ENCODE measurements at regions not wholly inside any gene's neighbourhood (a gene's known extent, or its start where the extent isn't known, plus 50 kb on each side); places are given as distances from the start of the nearest gene placed in this dataset.
A peak's percentile ranks its signal among the peaks of the same experiment; 100 is the strongest.

DNA sequence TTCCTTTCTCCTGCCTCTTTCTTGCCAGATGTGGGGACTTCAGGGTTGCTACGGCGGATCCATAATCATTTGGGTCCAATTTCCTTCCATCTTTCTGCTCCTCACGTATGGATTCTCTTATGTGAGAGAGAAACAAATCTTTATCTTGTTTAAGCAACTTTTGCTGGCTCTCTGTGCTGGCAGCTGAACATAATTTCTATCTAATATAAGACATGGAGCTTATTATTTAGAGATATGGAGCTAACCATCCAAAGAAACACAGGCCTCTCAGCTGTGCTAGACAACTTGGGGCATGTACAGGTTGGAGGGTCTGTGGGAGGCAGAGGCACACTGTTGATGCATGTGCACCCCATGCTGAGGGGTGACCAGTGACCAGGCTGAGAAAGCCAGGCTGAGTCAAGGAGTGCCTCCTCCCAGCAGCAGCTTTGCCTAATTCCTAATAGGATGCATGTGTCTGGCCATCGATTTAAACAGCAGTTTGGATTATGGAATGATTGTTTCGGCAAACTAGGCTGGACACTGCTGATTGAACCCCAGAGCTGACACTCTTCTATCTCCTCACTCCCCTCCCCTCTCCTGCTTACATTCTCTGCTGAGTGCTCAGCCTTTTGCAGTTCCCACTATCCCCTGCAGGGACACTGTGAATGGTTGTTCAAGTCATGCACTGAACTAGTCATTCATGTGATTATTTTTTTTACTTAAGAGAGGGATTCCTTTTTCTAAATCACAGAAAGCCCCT lies 195.8 kb downstream of the ERCC6L2 start:
- FAIRE-seq: peak; percentile 75
- H3K9me1 ChIP-seq (ENCODE audit: control insufficient read depth, insufficient read depth, low read length): no peaks in the 10 kb centered on the region
- H3K27ac ChIP-seq (ENCODE audit: extremely low read depth, low read depth, low read length): no peak overlapping the region
- no peaks in the 10 kb centered on the region for H4K20me1 ChIP-seq (replicated peaks; ENCODE audit: control insufficient read depth, insufficient read depth, low read length)
- intact Hi-C loops (cut with micrococcal nuclease): no loop called here
- H3K4me2 ChIP-seq (ENCODE audit: insufficient read depth, low read length): no peak overlapping the region
- BruUV-seq (replicated peaks): no TSS peak
- H3K4me1 ChIP-seq (replicated peaks in 1 of 2; ENCODE audit: control insufficient read depth in 2 of 2, insufficient read depth in 2 of 2, low read length in 2 of 2): no peaks in the 10 kb centered on the region
- no peaks in the 10 kb centered on the region for H3K9me3 ChIP-seq (replicated peaks; ENCODE audit: control insufficient read depth, insufficient read depth, low read depth, low read length)
- TF ChIP-seq SOX6 (IDR thresholded peaks at IDR 0.05): no peak
- TF ChIP-seq, protein P1, sequence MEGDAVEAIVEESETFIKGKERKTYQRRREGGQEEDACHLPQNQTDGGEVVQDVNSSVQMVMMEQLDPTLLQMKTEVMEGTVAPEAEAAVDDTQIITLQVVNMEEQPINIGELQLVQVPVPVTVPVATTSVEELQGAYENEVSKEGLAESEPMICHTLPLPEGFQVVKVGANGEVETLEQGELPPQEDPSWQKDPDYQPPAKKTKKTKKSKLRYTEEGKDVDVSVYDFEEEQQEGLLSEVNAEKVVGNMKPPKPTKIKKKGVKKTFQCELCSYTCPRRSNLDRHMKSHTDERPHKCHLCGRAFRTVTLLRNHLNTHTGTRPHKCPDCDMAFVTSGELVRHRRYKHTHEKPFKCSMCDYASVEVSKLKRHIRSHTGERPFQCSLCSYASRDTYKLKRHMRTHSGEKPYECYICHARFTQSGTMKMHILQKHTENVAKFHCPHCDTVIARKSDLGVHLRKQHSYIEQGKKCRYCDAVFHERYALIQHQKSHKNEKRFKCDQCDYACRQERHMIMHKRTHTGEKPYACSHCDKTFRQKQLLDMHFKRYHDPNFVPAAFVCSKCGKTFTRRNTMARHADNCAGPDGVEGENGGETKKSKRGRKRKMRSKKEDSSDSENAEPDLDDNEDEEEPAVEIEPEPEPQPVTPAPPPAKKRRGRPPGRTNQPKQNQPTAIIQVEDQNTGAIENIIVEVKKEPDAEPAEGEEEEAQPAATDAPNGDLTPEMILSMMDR (IDR thresholded peaks at IDR 0.05 in 2 of 3, conservative IDR thresholded peaks at IDR 0.05 in 1 of 3; ENCODE audit: insufficient read depth in 2 of 3, low read depth in 1 of 3, low read length in 3 of 3): peak; percentile 34 to 53 (median 39); a peak in 5 of 6 replicates
- peak; percentile 27 to 40 (median 32) for DNase-seq (ENCODE audit: extremely low read depth in 1 of 4, low spot score in 3 of 4)
- H2AFZ ChIP-seq (ENCODE audit: low read depth, low read length): no peak overlapping the region
- H3K27me3 ChIP-seq (ENCODE audit: control insufficient read depth in 2 of 2, insufficient read depth in 2 of 2, low read length in 2 of 2): peaks cover 24 to 61% of the 10 kb centered on the region in 2 experiments
- peak; percentile 92 for ATAC-seq
- ChIA-PET POLR2A (no interaction called here), CTCF (ENCODE audit: low intra/inter-chr PET ratio) (no interaction called here)
- no peak overlapping the region for H3K9ac ChIP-seq (ENCODE audit: insufficient read depth in 1 of 2, low read depth in 2 of 2, low read length in 2 of 2)
- no peak overlapping the region for H3K4me3 ChIP-seq
- no peaks in the 10 kb centered on the region for H3K36me3 ChIP-seq (ENCODE audit: control insufficient read depth, insufficient read depth, low read length)
- 3% methylated on average over 5 of the region's 5 CpGs for WGBS (ENCODE audit: insufficient coverage, low coverage, missing lambda C conversion rate)
- no peaks in the 10 kb centered on the region for H3K79me2 ChIP-seq (ENCODE audit: control insufficient read depth, insufficient read depth, low read length)
- in situ Hi-C loops (cut with MboI): no loop called here

DNA sequence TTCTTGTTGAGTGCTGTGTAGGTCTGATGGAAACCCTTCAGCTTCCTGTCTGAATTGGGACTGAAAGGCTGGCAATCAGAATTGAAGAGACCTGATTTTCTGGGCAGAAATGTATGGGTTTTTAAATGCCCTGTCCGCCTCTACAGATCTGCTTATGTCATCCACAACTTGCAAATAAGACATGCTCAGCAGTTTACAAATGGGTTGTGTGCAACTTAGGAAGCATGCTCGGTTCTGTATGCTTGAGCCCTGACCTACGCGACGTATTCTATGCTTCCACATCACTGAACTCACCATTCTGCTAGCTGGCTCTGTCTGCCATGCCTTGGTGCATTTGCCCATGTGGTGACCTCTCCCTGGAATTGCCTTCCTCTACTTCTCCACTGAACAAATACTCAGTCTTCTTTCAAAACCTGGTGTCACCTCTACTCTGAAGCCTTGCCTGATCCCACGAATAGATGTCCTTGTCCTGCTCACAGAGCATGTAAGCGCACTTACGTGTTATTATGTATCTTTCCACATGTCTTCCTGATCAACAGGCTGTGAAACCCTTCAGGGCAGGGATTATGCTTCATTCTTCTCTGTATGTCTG lies 194.2 kb downstream of the ERCC6L2 start:
- H3K9ac ChIP-seq (ENCODE audit: insufficient read depth in 1 of 2, low read depth in 2 of 2, low read length in 2 of 2): no peak overlapping the region
- H3K9me1 ChIP-seq (ENCODE audit: control insufficient read depth, insufficient read depth, low read length): no peaks in the 10 kb centered on the region
- ATAC-seq: no peak
- no peaks in the 10 kb centered on the region for H3K9me3 ChIP-seq (replicated peaks; ENCODE audit: control insufficient read depth, insufficient read depth, low read depth, low read length)
- no peak for FAIRE-seq
- no peak overlapping the region for H2AFZ ChIP-seq (ENCODE audit: low read depth, low read length)
- BruUV-seq (replicated peaks): no TSS peak
- H4K20me1 ChIP-seq (replicated peaks; ENCODE audit: control insufficient read depth, insufficient read depth, low read length): no peaks in the 10 kb centered on the region
- no peak for DNase-seq (ENCODE audit: extremely low read depth in 1 of 4, low spot score in 3 of 4)
- no peak overlapping the region for H3K4me2 ChIP-seq (ENCODE audit: insufficient read depth, low read length)
- ChIA-PET CTCF (ENCODE audit: low intra/inter-chr PET ratio) (no interaction called here), POLR2A (no interaction called here)
- no peak overlapping the region for H3K27ac ChIP-seq (ENCODE audit: extremely low read depth, low read depth, low read length)
- H3K79me2 ChIP-seq (ENCODE audit: control insufficient read depth, insufficient read depth, low read length): no peaks in the 10 kb centered on the region
- no peak overlapping the region for H3K4me3 ChIP-seq
- intact Hi-C loops (cut with micrococcal nuclease) (no loop called here), in situ Hi-C loops (cut with MboI) (no loop called here)
- H3K27me3 ChIP-seq (ENCODE audit: control insufficient read depth in 2 of 2, insufficient read depth in 2 of 2, low read length in 2 of 2): peaks cover 24 to 62% of the 10 kb centered on the region in 2 experiments
- WGBS (ENCODE audit: insufficient coverage, low coverage, missing lambda C conversion rate): 0% methylated on average over 8 of the region's 8 CpGs
- no peaks in the 10 kb centered on the region for H3K36me3 ChIP-seq (ENCODE audit: control insufficient read depth, insufficient read depth, low read length)
- H3K4me1 ChIP-seq (replicated peaks in 1 of 2; ENCODE audit: control insufficient read depth in 2 of 2, insufficient read depth in 2 of 2, low read length in 2 of 2): no peaks in the 10 kb centered on the region
- TF ChIP-seq C11orf30 (IDR thresholded peaks at IDR 0.05; ENCODE audit: low read depth) (peak; percentile 29; the same call in 1 of the 2 replicates), RBM39 (optimal IDR thresholded peaks at IDR 0.05; ENCODE audit: low read depth, low read length) (no peak), TCF3 (CRISPR knock-in tag; IDR thresholded peaks at IDR 0.05) (no peak), SREBF2 (CRISPR knock-in tag; IDR thresholded peaks at IDR 0.05) (no peak), ZNF124 (CRISPR knock-in tag; IDR thresholded peaks at IDR 0.05) (no peak), HLTF (IDR thresholded peaks at IDR 0.05) (no peak), ZNF316 (IDR thresholded peaks at IDR 0.05) (peak; percentile 58)
- TF ChIP-seq, protein P2, sequence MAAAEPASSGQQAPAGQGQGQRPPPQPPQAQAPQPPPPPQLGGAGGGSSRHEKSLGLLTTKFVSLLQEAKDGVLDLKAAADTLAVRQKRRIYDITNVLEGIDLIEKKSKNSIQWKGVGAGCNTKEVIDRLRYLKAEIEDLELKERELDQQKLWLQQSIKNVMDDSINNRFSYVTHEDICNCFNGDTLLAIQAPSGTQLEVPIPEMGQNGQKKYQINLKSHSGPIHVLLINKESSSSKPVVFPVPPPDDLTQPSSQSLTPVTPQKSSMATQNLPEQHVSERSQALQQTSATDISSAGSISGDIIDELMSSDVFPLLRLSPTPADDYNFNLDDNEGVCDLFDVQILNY (CRISPR knock-in tag; IDR thresholded peaks at IDR 0.05): no peak
- TF ChIP-seq, protein P3, sequence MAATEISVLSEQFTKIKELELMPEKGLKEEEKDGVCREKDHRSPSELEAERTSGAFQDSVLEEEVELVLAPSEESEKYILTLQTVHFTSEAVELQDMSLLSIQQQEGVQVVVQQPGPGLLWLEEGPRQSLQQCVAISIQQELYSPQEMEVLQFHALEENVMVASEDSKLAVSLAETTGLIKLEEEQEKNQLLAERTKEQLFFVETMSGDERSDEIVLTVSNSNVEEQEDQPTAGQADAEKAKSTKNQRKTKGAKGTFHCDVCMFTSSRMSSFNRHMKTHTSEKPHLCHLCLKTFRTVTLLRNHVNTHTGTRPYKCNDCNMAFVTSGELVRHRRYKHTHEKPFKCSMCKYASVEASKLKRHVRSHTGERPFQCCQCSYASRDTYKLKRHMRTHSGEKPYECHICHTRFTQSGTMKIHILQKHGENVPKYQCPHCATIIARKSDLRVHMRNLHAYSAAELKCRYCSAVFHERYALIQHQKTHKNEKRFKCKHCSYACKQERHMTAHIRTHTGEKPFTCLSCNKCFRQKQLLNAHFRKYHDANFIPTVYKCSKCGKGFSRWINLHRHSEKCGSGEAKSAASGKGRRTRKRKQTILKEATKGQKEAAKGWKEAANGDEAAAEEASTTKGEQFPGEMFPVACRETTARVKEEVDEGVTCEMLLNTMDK (IDR thresholded peaks at IDR 0.05; ENCODE audit: borderline replicate concordance, insufficient read depth, low read depth, low read length, poor library complexity, severe bottlenecking): no peak
